Neuron (in vitro differentiated cells): ENCODE measurements at regions not wholly inside any gene's neighbourhood (a gene's known extent, or its start where the extent isn't known, plus 50 kb on each side); places are given as distances from the start of the nearest gene placed in this dataset.

ENCODE experiments used
- H2AFZ ChIP-seq: one replicate; pipeline ENCODE4 v1.6.1; 2013; ENCODE audit warnings: low read depth, mild to moderate bottlenecking, inconsistent platforms, low read length, moderate library complexity
- H3K27me3 ChIP-seq: one replicate; pipeline ENCODE4 v1.6.1; 2013; ENCODE audit warnings: low read length; ENCODE audit not compliant: insufficient read depth
- H3K36me3 ChIP-seq: one replicate; pipeline ENCODE4 v1.6.1; 2013; ENCODE audit warnings: low read length; ENCODE audit not compliant: insufficient read depth
- H3K4me1 ChIP-seq: one replicate; pipeline ENCODE4 v1.6.1; 2013; ENCODE audit warnings: low read length; ENCODE audit not compliant: insufficient read depth
- H3K4me3 ChIP-seq: 2 replicates; pipeline ENCODE4 v1.5.1; 2013; ENCODE audit warnings: mild to moderate bottlenecking, low read length, moderate library complexity
- H3K9me3 ChIP-seq: one replicate; pipeline ENCODE4 v1.6.1; 2013; ENCODE audit warnings: low read length

- Histone ChIP-seq H3K4me1 (peaks cover 54% of the 10 kb centered on the region), H3K4me3 (no peak overlapping the region), H3K27me3 (no peaks in the 10 kb centered on the region), H2AFZ (no peak overlapping the region), H3K9me3 (no peaks in the 10 kb centered on the region), H3K36me3 (no peaks in the 10 kb centered on the region)
Measured at GRCh38 chr4:66636349-66636748, 909.0 kb downstream of the CENPC start.

DNA sequence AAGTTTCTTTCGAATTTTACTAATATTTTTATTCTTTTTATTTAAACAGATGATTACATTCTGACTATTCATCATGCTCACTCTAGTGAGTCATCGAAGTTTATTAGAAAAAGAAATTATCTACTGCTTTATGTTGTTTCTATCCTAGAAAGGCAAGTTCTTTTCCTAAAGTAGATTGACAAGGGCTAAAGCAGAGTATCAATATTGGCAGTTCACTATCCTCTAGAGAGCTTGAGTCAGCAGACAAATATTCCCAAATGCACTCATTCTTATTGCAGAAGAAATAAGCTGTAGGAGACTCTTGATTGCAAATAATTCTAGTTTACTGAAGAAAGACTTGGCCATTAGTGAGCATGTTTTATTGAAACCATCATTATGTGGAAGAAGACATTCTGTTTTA, 911.8 kb downstream of the CENPC start:
- H3K36me3 ChIP-seq = no peaks in the 10 kb centered on the region
- no peak overlapping the region for H2AFZ ChIP-seq
- H3K9me3 ChIP-seq = no peaks in the 10 kb centered on the region
- no peak overlapping the region for H3K4me3 ChIP-seq
- H3K4me1 ChIP-seq = peaks cover 33% of the 10 kb centered on the region
- H3K27me3 ChIP-seq = no peaks in the 10 kb centered on the region

DNA sequence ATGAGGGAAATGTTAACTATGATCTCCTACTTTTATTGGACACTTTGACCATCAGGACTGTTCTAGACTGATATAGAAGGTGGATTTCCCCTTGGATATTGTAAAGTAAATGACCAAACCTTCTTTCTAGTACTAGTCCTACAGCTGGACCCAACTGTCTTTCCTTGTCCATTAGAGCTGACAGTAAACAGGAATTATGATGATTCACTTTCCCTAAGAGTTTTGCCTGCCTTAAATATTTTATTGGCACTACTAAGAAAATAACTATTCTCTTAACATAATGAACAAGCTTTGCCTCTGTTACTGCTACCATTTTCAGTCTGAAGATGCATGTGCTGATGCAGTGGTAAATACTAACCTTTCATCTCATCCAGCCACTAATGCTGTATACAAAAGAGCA, 915.4 kb downstream of the CENPC start:
- Histone ChIP-seq H3K27me3 (no peaks in the 10 kb centered on the region), H3K9me3 (no peaks in the 10 kb centered on the region), H3K36me3 (no peaks in the 10 kb centered on the region), H3K4me1 (peaks cover 11% of the 10 kb centered on the region), H2AFZ (no peak overlapping the region), H3K4me3 (no peak overlapping the region)

DNA sequence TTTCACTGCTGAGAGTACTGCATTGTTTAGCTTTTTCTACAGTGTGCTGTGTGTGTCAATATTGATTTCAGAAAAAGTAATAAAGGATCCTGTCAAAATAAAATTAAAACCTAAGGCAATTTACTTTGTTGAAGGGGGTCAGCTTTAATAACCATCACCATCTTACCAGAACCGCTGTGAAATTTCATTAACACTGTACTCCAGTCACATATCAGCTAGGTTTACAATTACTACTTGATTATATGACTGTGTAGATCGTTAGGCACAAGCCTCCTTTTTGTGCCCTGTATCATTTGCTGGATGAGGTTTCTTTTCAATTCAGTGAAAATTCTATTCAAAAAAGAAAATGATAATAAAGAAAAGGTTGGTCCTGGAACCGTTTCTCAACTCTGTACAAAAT, 917.2 kb downstream of the CENPC start:
- no peak overlapping the region for H3K4me3 ChIP-seq
- no peak overlapping the region for H2AFZ ChIP-seq
- no peaks in the 10 kb centered on the region for H3K27me3 ChIP-seq
- no peaks in the 10 kb centered on the region for H3K36me3 ChIP-seq
- H3K9me3 ChIP-seq = no peaks in the 10 kb centered on the region
- H3K4me1 ChIP-seq = peaks cover 2% of the 10 kb centered on the region

DNA sequence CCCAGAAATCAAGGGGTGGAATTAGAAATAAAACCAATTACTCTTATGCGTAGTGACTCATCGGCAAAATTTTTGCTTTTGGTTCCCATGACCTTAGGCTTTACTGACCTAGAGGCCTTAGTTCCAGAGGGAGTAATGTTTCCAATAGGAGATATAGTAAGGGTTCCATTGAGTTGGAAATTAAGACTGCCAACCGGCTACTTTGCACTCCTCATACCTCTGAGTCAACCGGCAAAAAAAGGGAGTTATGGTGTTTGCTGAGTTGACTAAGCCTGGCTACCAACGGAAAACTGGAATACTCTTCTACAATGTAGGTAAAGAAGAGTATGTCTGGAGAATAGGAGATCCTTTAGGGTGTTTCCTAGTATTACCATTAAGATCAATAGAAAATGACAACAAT, 919.8 kb downstream of the CENPC start:
- H3K4me3 ChIP-seq = no peak overlapping the region
- H3K27me3 ChIP-seq = no peaks in the 10 kb centered on the region
- H3K9me3 ChIP-seq = no peaks in the 10 kb centered on the region
- H3K36me3 ChIP-seq = no peaks in the 10 kb centered on the region
- no peak overlapping the region for H2AFZ ChIP-seq
- no peaks in the 10 kb centered on the region for H3K4me1 ChIP-seq

DNA sequence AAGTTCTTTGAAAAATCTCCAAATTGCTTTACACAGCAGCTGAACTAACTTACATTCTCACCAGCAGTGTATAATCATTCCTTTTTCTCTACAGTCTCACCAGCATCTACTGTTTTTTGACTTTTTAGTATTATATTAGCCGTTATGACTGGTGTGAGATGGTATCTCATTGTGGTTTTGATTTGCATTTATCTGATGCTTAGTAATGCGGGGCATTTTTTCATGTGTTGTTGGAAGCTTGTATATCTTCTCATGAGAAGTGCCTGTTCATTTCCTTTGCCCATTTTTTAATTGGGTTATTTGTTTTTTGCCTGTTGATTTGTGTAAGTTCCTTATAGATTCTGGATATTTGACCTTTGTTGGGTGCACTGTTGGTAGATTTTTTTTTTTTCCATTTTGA, 931.7 kb downstream of the CENPC start:
- H2AFZ ChIP-seq = no peak overlapping the region
- no peaks in the 10 kb centered on the region for H3K36me3 ChIP-seq
- peaks cover 1% of the 10 kb centered on the region for H3K9me3 ChIP-seq
- H3K4me1 ChIP-seq = no peaks in the 10 kb centered on the region
- H3K4me3 ChIP-seq = no peak overlapping the region
- H3K27me3 ChIP-seq = no peaks in the 10 kb centered on the region

DNA sequence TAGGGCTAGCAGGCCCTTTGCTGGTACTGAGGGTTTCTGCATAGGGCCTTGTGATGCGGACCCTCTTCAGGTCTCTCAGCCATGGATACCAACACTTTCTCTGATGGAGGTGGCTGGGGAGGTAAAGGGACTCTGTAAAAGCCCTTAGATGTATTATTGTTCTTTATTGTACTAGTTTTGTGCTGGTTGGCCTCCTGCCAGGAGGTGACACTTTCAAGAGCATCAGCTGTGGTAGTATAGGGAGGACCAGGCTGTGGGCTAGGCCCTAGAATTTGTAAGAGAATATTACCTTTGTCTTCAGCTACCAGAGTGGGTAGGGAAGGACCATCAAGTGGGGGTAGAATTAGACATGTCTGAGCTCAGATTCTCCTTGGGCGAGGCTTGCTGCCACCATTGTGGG, 936.3 kb downstream of the CENPC start:
- H2AFZ ChIP-seq = no peak overlapping the region
- H3K36me3 ChIP-seq = no peaks in the 10 kb centered on the region
- H3K9me3 ChIP-seq = no peaks in the 10 kb centered on the region
- no peak overlapping the region for H3K4me3 ChIP-seq
- H3K4me1 ChIP-seq = peaks cover 8% of the 10 kb centered on the region
- H3K27me3 ChIP-seq = no peaks in the 10 kb centered on the region

GRCh38 chr4:66606908-66607307, 936.6 kb upstream of the EPHA5 start:
- Histone ChIP-seq H2AFZ (peak overlapping the region; percentile 38), H3K4me3 (no peak overlapping the region), H3K36me3 (no peaks in the 10 kb centered on the region), H3K4me1 (peaks cover 8% of the 10 kb centered on the region), H3K9me3 (no peaks in the 10 kb centered on the region), H3K27me3 (no peaks in the 10 kb centered on the region)

GRCh38 chr4:66606215-66606614, 935.9 kb upstream of the EPHA5 start:
- Histone ChIP-seq H3K36me3 (no peaks in the 10 kb centered on the region), H3K9me3 (no peaks in the 10 kb centered on the region), H3K4me1 (peaks cover 8% of the 10 kb centered on the region), H2AFZ (no peak overlapping the region), H3K27me3 (no peaks in the 10 kb centered on the region), H3K4me3 (no peak overlapping the region)

- no peak overlapping the region for H2AFZ ChIP-seq
- H3K27me3 ChIP-seq = no peaks in the 10 kb centered on the region
- peaks cover 8% of the 10 kb centered on the region for H3K4me1 ChIP-seq
- no peaks in the 10 kb centered on the region for H3K36me3 ChIP-seq
- no peaks in the 10 kb centered on the region for H3K9me3 ChIP-seq
- no peak overlapping the region for H3K4me3 ChIP-seq
Measured at GRCh38 chr4:66604192-66604591, 933.9 kb upstream of the EPHA5 start.

- Histone ChIP-seq H3K4me1 (peaks cover 8% of the 10 kb centered on the region), H3K9me3 (no peaks in the 10 kb centered on the region), H3K4me3 (no peak overlapping the region), H2AFZ (no peak overlapping the region), H3K27me3 (no peaks in the 10 kb centered on the region), H3K36me3 (no peaks in the 10 kb centered on the region)
Measured at GRCh38 chr4:66602622-66603021, 932.3 kb upstream of the EPHA5 start.

GRCh38 chr4:66591968-66592367, 921.7 kb upstream of the EPHA5 start:
- Histone ChIP-seq H3K36me3 (no peaks in the 10 kb centered on the region), H3K9me3 (no peaks in the 10 kb centered on the region), H3K4me3 (no peak overlapping the region), H3K4me1 (peaks cover 18% of the 10 kb centered on the region), H2AFZ (peak overlapping the region; percentile 80), H3K27me3 (no peaks in the 10 kb centered on the region)

- peaks cover 18% of the 10 kb centered on the region for H3K4me1 ChIP-seq
- no peaks in the 10 kb centered on the region for H3K9me3 ChIP-seq
- H3K4me3 ChIP-seq = no peak overlapping the region
- H3K27me3 ChIP-seq = no peaks in the 10 kb centered on the region
- no peaks in the 10 kb centered on the region for H3K36me3 ChIP-seq
- H2AFZ ChIP-seq = no peak overlapping the region
Measured at GRCh38 chr4:66590488-66591215, 920.4 kb upstream of the EPHA5 start.

DNA sequence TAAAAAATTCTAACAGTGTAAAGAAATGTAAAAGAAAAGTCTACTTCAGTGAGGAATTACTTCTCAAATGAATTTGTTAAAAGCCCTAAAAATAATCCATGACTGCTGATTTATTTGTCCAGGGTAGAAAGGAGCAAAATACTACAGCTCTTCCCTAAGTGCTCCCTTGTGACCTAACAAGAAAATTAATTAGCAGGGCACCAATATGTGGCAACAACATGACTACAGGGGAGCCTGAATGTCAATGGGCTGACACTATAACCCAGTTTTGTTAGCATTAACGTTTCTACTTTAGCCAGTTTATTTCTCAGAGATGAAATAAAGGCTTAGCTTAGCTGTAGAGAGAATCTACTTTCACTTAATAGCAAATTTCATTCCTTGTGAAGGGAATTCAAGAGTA, 918.9 kb upstream of the EPHA5 start:
- Histone ChIP-seq H3K36me3 (no peaks in the 10 kb centered on the region), H3K4me3 (no peak overlapping the region), H2AFZ (no peak overlapping the region), H3K9me3 (no peaks in the 10 kb centered on the region), H3K4me1 (peaks cover 18% of the 10 kb centered on the region), H3K27me3 (no peaks in the 10 kb centered on the region)
